Left lung (tissue), 4 donors: ENCODE measurements at regions not wholly inside any gene's neighbourhood (a gene's known extent, or its start where the extent isn't known, plus 50 kb on each side); places are given as distances from the start of the nearest gene placed in this dataset.

ENCODE experiments used
- ATAC-seq: fragments of 200-7000 bp; cut with Tn5 transposase; one replicate; pipeline ENCODE4 v1.9.1; 2020; ENCODE audit warnings: moderate library complexity
- DNase-seq, 4 donors: peaks; one replicate each; pipeline ENCODE4 v3.0.0-alpha.2; 2013 to 2020
- H3K27ac ChIP-seq, 2 donors: fragments of 200-600 bp; sonication (generic) in 1 of 2; one replicate each; pipeline versions ENCODE4 v1.5.0 to v1.8.0; 2020 to 2021
- H3K27me3 ChIP-seq, 2 donors: fragments of 200-600 bp; sonication (generic) in 1 of 2; one replicate each; pipeline versions ENCODE4 v1.5.0 to v1.8.0; 2020 to 2021
- H3K36me3 ChIP-seq, 2 donors: fragments of 200-600 bp; sonication (generic) in 1 of 2; one replicate each; pipeline versions ENCODE4 v1.5.0 to v1.8.0; 2020 to 2021
- H3K4me1 ChIP-seq, 2 donors: fragments of 200-600 bp; one replicate each; pipeline ENCODE4 v1.8.0; 2021
- H3K4me3 ChIP-seq, 2 donors: fragments of 200-600 bp; sonication (generic) in 1 of 2; one replicate each; pipeline versions ENCODE4 v1.5.0 to v1.8.0; 2020 to 2021; ENCODE audit warnings: mild to moderate bottlenecking in 1 of 2
- H3K9me3 ChIP-seq, 2 donors: fragments of 200-600 bp; sonication (generic) in 1 of 2; one replicate each; pipeline versions ENCODE4 v1.5.0 to v1.8.0; 2020 to 2021
- intact Hi-C, 2 donors: fragments of 100-400 bp; cut with DNase I; formaldehyde crosslinking; loops; one replicate each; pipeline versions ENCODE4 v1.11.2 to v1.14.2; 2022
- TF ChIP-seq, protein P1 (sequence below), 2 donors: fragments of 200-600 bp; sonication (generic) in 1 of 2; IDR thresholded peaks; one replicate each; pipeline versions ENCODE4 v1.5.0 to v1.8.0; 2021; ENCODE audit warnings: antibody characterized with exemption in 2 of 2
- donor health status: DM: no; HTN: yes; CAD: no.
- donor health status: DM: no; HTN: no; CAD: no.

DNA sequence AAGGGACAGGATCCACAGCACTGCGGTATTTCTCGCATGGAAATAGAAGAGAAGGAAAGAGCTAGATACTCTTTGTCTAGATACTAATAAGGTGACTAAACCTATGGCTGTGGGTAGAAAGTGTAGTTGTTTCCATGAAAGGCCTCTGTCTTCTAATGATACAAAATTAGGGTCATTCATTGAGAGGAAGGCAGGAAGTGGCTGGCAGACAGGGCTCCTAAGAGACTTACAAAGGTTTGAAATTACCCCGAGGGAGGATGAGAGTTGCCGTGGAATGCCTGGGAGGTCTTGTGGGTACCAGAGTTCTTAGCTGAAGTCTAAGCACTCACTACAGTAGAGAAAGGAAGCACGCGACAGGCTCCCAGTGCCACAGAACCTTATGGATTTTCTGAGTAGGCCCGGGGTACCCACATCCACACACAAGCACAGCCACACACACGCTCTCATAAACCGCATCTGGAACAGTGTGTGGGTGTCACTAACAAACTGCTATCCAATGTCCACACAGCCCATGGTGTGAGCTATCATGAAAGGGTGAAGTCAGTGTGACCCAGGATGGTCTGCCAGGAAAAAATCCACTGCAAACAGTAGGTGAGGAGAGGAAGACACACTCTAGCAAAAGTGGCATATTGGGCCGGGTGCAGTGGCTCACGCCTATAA, 221.4 kb downstream of the FAM43A start:
- intact Hi-C loops: no loop called here
- DNase-seq (no peak), ATAC-seq (no peak)
- Histone ChIP-seq H3K4me3 (no peak overlapping the region), H3K27me3 (no peaks in the 10 kb centered on the region), H3K27ac (no peak overlapping the region), H3K9me3 (no peaks in the 10 kb centered on the region), H3K36me3 (no peaks in the 10 kb centered on the region), H3K4me1 (no peaks in the 10 kb centered on the region)
- TF ChIP-seq, protein P1, sequence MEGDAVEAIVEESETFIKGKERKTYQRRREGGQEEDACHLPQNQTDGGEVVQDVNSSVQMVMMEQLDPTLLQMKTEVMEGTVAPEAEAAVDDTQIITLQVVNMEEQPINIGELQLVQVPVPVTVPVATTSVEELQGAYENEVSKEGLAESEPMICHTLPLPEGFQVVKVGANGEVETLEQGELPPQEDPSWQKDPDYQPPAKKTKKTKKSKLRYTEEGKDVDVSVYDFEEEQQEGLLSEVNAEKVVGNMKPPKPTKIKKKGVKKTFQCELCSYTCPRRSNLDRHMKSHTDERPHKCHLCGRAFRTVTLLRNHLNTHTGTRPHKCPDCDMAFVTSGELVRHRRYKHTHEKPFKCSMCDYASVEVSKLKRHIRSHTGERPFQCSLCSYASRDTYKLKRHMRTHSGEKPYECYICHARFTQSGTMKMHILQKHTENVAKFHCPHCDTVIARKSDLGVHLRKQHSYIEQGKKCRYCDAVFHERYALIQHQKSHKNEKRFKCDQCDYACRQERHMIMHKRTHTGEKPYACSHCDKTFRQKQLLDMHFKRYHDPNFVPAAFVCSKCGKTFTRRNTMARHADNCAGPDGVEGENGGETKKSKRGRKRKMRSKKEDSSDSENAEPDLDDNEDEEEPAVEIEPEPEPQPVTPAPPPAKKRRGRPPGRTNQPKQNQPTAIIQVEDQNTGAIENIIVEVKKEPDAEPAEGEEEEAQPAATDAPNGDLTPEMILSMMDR (IDR thresholded peaks at IDR 0.05): no peak

DNA sequence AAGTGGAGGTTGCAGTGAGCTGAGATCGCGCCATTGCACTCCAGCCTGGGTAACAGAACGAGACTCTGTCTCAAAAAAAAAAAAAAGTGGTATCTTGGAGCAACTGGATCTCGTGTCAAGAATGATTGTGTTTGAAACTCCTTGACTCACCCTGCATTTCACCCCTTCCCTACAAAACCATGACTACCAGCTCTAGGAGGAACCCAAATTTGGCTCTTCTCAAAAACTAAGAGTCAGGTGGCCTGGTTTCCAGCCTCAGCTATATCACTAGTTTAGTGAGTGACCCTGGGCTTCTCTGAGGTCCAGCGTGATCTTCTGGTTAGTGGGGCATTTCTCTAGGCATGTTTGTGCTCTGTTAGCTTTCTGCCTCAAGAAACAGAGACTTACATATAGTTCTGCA, 222.1 kb downstream of the FAM43A start:
- no peak for ATAC-seq
- no peak overlapping the region for H3K4me3 ChIP-seq
- TF ChIP-seq, protein P1 (IDR thresholded peaks at IDR 0.05): no peak
- no peaks in the 10 kb centered on the region for H3K27me3 ChIP-seq
- H3K4me1 ChIP-seq: no peaks in the 10 kb centered on the region
- DNase-seq: no peak
- H3K9me3 ChIP-seq: no peaks in the 10 kb centered on the region
- H3K27ac ChIP-seq: no peak overlapping the region
- intact Hi-C loops: no loop called here
- no peaks in the 10 kb centered on the region for H3K36me3 ChIP-seq

DNA sequence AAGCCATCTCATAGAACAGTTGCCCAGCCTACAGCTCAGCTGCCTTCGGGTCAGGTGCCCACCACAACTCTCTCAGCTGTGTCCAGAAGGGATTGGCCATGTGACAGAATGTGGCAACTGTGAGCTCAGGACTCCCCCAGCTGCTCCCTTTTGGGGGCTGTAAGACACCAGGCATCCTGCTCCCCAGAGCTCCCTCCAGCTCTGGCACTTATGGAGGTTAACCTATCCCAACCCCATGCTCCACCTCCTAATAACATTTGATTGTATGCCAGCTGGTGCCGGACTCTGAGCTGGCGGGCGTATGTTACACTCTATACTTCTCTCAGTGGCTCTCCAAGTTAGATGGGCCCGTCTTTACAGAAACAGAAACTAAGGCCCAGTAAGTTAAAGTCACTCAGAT, 222.8 kb downstream of the FAM43A start:
- TF ChIP-seq, protein P1 (IDR thresholded peaks at IDR 0.05): no peak
- Histone ChIP-seq H3K36me3 (no peaks in the 10 kb centered on the region), H3K27ac (no peak overlapping the region), H3K9me3 (no peaks in the 10 kb centered on the region), H3K4me1 (no peaks in the 10 kb centered on the region), H3K27me3 (no peaks in the 10 kb centered on the region), H3K4me3 (no peak overlapping the region)
- DNase-seq: no peak
- intact Hi-C loops: no loop called here
- ATAC-seq: no peak

DNA sequence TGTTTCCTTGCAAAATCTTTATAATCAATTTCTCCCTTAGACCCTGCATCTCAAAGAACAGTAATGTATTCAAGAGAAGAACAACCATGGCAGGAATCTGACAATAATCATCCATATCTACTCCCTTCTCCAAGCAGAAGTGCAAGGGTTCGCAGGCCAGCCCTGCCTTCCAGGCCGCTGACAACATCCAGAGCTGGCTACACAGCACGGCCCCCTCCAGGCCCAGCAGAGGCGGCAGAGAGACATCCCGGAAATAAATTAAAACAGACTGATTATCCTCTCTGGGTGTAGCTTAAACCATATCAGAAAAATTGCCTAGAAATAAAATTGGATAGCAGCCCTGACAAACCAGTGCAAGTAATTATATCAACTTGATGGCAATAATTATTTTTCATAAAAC, 223.3 kb downstream of the FAM43A start:
- Histone ChIP-seq H3K9me3 (no peaks in the 10 kb centered on the region), H3K4me1 (no peaks in the 10 kb centered on the region), H3K4me3 (no peak overlapping the region), H3K27ac (no peak overlapping the region), H3K27me3 (no peaks in the 10 kb centered on the region), H3K36me3 (no peaks in the 10 kb centered on the region)
- DNase-seq (peak in 1 of 4 donors; percentile 63), ATAC-seq (no peak)
- TF ChIP-seq, protein P1 (IDR thresholded peaks at IDR 0.05): no peak
- intact Hi-C loops: no loop called here

DNA sequence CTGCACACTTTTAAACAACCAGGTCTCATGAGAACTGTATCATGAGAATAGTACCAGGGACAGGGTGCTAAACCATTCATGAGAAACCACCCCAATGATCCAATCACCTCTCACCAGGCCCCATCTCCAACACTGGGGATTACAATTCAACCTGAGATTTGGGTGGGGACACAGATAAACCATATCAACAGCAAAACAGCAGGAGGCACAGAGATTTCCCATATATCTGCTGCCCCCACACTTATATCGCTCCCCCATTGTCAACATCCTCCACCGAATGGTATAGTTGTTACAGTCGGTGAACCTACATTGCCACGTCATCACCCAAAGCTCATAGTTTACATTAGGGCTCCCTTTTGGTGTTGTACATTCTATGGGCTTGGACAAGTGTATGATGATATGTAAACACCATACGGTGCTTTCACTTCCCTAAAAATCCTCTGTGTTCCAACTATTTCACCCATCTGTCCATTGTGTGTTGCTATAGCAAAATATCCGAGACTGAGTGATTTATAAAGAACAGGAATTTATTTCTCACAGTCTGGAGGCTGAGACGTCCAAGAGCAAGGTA, 224.8 kb downstream of the FAM43A start:
- no peak for ATAC-seq
- Histone ChIP-seq H3K9me3 (no peaks in the 10 kb centered on the region), H3K4me3 (no peak overlapping the region), H3K4me1 (no peaks in the 10 kb centered on the region), H3K36me3 (no peaks in the 10 kb centered on the region), H3K27ac (no peak overlapping the region), H3K27me3 (no peaks in the 10 kb centered on the region)
- intact Hi-C loops: no loop called here
- DNase-seq: no peak
- TF ChIP-seq, protein P1 (IDR thresholded peaks at IDR 0.05): no peak
